NCI-H2171 treated with DMSO at 0.1 percent for 48 hours (cell line): ENCODE measurements at regions not wholly inside any gene's neighbourhood (a gene's known extent, or its start where the extent isn't known, plus 50 kb on each side); places are given as distances from the start of the nearest gene placed in this dataset.
"Not testable (repeated sequence)": the region's sequence is repeated elsewhere in the genome, so short reads cannot be mapped to it uniquely, and the experiment has no call there.

Experiments used
- DNase-seq: peaks from one replicate; lab custom pipeline; 2025; lab: John Stamatoyannopoulos, UW

DNA sequence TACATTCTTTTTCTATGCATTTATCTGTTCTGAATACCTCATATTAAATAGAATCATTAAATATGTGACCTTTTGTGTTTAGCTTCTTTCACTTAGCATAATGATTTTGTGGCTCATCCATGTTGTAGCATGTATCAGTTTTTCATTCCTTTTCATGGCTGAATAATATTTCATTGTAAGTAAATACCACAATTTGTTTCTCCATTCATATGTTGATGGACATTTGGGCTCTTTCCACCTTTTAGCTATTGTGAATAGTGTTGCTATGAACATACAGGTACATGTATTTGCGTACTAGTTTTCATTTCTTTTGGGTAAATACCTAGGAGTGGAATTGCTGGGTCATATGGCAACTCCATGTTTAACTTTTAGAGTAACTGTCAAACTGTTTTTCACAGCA, 85.1 kb downstream of the GNL3L start:
- no peak for DNase-seq

DNA sequence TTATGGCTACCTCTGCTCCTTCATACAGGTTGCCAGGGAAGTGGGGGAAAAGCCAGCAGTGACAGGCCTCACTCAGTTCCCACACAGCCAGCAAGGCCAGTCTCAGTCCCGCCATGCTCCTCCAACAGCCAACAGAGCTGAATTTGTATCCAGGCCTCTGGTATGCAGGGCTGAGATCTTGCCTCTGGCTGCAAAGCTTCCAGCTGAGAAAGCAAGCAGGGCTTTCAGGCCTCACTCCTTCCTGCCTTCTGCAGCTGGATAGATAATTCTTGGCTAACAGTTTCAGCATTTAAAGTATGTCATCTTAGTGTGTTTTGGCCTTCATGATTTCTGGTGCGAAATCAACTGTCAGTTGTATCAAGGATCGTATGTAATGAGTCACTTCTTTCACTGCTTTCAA, 103.6 kb downstream of the GNL3L start:
- no peak for DNase-seq

DNA sequence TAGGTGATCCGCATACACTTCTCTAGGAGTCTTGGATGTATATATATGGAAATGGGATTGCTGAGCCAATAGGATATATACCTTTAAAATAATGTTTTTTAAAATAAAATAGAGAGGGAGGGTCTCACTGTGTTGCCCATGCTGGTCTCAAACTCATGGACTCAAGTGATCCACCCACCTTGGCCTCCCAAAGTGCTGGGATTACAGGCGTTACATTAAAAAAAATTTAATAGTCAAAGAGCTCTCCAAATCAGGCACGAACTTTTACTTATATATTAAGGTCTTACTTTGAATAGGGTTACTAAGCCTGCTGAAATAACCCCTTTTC, 109.0 kb downstream of the GNL3L start:
- no peak for DNase-seq

DNA sequence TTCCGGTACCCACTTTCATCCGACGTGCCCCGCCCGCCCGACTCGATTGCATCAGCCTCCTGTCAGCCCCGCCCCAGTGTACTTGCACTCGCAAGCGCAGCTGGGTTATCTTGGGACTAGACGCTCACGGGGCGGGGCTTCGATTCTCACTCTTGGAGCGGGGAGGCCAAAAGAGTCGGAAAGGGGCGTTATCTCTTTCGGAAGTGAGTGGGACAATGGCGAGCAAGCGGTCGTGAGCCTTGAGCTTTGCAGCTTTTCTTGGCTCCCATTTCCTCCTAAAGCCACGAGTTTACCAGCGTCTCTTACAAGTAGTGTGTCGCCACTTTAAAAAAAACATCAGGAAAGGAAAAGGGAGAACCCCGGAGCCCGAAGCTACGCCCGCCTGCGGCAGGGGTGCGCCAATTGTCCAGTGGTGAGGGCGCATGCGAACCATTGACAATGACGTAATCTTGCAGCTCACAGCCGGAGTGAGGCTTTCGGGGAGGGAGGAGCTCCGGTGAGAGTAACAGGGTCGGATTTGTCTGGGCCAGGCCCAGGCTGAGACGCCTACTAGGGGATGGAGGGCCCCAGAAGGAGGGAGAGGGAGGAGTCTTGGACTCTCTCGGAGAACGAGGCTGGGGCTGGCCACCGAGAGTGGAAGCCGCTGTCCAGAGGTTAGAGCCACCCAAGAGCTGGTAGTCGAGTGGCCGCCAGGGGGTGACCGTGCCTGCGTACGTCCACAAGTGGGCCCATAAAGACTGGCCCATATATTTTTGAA, 109.5 kb downstream of the GNL3L start:
- peak; percentile 91 for DNase-seq

DNA sequence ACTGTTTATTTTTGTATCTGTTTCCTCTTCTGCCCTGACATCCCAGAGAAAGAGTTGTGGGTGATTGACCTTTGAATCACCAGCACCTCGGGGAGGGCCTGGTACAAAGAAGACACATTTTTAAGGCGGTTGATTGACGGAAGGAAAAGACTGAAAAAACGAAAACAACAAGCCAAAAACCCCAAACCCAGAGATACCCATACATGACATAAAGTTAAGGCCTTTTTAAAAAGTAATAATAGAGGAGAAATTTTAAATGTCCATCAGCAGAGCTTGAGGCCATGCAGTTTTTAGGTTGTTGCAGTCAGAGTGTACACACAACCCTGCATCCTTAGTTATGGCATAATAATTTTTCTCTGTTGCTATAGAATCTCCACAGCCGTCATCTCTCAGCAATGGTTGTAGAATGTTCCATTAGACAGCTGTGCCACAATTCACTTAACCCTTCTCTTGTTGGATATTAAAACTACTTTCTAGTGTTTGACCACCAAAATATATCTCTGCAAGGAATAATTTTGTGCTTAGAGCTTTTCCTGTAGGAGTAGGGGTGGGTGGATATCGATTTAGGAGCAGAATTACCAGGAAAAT, 110.2 kb downstream of the GNL3L start:
- no peak for DNase-seq

DNA sequence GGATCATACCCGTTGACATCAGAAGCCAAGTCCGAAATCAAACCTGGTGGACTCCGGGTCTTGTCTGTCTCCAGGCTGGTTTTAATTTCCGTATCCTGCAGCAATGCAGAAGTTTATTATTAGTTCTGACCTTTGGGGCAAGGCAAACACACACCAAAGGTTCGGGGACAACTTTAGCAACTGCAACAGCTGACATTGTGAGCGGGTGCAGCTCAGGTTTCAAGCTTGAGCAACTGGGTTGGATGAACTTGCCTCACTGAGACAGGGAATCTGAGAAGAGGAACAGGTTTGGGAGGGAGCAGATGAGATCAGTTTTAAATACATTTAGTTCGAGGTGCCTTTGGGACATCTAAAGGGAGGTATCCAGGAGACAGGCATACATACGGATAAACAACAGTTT, 110.7 kb downstream of the GNL3L start:
- DNase-seq: peak; percentile 57

DNA sequence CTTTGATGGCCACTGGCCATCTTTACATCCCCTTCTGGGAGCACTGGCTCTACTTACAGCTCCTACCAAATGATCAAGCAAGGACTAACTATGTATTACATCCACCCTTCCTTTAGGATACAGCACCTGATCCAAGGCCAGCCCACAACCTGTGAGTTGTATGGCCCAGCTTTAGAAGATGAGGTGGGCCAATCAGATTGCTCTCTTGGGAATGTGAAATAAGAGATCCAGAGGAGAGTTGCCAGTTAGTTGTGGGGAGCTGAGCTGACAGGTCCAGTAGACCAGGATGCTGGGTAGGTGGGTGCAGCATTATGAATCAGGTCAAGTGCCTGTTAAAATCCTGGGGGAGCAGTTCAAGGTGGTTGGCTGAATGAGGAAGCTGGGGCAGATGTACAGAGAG, 111.5 kb downstream of the GNL3L start:
- no peak for DNase-seq

DNA sequence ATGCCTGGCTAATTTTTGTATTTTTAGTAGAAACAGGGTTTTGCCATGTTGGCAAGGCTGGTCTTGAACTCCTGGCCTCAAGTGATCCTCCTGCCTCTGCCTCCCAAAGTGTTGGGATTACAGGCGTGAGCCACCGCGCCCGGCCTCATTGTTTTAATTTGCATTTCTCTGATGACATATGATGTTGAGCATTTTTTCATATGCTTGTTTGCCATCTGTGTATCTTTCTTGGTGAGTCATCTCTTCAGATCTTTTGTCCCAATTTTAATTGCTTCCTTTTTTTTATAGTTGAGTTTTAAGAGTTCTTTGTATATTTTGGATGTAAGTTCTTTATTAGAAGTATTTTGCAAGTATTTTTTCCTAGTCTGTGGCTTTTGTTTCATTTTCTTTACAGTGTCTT, 117.6 kb downstream of the GNL3L start:
- DNase-seq: not testable (repeated sequence)

DNA sequence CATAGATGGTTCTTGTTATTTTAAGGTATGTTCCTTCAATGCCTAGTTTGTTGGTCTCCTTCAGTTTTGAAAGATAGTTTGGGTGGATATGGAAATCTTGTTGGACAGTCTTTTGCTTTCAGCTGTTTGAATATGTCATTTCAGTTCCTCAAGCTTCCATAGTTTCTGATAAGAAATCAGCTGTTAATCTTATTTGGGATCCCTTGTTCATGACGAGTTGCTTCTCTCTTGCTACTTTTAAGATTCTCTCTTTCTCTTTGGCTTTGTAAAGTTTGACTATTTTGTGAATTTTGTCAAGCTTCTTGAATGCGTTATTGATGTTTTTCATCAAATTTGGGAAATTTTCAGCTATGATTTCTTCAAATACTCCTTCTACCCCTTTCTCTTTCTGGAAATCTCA, 129.5 kb downstream of the GNL3L start:
- no peak for DNase-seq

DNA sequence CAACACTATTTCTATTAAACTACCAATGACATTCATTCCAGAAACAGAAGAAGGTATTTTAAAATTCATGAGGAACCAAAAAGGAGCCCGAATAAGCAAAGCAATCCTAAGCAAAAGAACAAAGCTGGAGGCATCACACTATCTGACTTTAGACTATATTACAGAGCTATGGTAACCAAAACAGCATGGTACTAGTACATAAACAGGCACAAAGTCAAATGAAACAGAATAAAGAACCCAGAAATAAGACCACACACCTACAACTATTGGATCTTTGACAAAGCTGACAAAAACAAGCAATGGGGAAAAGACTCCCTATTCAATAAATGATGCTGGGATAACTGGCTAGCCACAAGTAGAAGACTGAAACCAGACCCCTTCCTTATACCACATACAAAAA, 122.3 kb downstream of the ITIH6 start:
- DNase-seq: no peak

DNA sequence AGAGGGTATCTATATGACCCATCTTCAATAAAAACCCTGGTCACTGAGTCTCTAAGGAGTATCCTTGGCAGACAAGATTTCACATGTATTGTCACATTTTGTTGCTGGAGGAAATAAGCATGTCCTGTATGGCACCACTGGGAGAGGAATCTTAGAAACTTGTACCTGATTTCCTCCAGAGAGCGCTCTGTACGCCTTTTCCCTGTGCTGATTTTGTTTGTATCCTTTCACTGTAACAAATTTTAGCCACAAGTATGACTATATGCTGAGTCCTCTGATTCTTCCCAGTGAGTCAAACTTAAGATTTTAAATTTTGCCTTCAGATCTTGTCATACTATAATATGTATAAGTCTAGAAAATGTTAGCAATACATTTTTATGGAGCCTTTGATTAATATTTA, 102.8 kb downstream of the ITIH6 start:
- DNase-seq: no peak

DNA sequence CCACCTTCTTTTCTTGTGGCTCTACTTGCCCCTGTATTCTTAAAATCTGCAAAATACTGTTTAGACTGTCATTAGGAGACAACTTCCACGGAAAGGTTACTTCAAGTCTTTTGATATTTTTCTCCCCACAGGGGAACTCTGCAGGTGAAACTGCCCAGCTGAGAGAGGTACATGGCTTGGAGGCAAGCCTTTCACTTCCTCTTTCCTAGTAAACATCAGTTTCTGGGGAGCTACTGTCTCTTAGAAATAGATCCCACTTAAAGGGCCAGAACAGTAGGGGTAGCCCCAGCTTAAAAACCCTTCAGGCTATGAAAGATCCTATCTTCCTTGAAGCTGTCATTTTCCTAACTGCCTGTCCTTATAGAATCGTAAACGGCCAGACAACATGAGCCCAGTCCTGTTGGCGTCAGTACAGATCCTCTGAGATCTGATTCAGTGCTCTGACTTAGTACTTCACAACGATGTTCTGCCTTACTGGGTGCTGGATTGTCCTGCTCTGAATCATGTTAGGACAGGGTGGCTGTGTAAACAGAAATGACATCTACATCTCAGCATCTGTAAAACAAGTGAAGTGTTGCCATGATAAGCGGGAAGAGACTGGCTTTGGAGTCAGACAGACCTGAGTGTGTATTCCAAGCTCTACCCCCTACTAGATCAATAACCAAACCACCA, 102.1 kb downstream of the ITIH6 start:
- DNase-seq: no peak
